ENCODE measurements at regions not wholly inside any gene's neighbourhood (a gene's known extent, or its start where the extent isn't known, plus 50 kb on each side); places are given as distances from the start of the nearest gene placed in this dataset.

DNA sequence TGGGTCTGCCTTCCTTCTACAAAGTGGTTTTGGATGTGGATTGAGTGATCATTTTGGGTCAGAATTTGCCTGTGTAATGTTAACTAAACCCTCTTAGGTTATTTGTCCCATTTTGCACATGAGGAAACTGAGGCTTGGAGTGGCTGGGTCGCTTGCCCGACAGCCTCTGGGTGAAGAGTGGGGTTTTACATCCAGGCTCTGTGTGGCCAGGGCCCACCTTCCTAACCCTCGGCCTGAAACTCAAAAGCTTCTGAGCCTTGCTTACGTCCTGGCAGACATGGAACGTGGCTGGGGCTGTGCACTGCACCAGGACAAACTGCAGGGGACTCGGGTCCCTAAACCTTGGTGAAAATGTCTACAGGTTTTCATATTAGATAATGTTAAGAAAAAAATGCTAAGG, 542.4 kb downstream of the TBC1D22A start:
- TF ChIP-seq, protein P1, sequence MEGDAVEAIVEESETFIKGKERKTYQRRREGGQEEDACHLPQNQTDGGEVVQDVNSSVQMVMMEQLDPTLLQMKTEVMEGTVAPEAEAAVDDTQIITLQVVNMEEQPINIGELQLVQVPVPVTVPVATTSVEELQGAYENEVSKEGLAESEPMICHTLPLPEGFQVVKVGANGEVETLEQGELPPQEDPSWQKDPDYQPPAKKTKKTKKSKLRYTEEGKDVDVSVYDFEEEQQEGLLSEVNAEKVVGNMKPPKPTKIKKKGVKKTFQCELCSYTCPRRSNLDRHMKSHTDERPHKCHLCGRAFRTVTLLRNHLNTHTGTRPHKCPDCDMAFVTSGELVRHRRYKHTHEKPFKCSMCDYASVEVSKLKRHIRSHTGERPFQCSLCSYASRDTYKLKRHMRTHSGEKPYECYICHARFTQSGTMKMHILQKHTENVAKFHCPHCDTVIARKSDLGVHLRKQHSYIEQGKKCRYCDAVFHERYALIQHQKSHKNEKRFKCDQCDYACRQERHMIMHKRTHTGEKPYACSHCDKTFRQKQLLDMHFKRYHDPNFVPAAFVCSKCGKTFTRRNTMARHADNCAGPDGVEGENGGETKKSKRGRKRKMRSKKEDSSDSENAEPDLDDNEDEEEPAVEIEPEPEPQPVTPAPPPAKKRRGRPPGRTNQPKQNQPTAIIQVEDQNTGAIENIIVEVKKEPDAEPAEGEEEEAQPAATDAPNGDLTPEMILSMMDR (conservative IDR thresholded peaks at IDR 0.05; ENCODE audit: low read depth in 2 of 2): no peak
- TF ChIP-seq EZH2phosphoT487 (IDR thresholded peaks at IDR 0.05; ENCODE audit: unreplicated experiment): no peak
- no peak for TF ChIP-seq POLR2AphosphoS5 (IDR thresholded peaks at IDR 0.05; ENCODE audit: low read depth)
- TF ChIP-seq, protein P2, sequence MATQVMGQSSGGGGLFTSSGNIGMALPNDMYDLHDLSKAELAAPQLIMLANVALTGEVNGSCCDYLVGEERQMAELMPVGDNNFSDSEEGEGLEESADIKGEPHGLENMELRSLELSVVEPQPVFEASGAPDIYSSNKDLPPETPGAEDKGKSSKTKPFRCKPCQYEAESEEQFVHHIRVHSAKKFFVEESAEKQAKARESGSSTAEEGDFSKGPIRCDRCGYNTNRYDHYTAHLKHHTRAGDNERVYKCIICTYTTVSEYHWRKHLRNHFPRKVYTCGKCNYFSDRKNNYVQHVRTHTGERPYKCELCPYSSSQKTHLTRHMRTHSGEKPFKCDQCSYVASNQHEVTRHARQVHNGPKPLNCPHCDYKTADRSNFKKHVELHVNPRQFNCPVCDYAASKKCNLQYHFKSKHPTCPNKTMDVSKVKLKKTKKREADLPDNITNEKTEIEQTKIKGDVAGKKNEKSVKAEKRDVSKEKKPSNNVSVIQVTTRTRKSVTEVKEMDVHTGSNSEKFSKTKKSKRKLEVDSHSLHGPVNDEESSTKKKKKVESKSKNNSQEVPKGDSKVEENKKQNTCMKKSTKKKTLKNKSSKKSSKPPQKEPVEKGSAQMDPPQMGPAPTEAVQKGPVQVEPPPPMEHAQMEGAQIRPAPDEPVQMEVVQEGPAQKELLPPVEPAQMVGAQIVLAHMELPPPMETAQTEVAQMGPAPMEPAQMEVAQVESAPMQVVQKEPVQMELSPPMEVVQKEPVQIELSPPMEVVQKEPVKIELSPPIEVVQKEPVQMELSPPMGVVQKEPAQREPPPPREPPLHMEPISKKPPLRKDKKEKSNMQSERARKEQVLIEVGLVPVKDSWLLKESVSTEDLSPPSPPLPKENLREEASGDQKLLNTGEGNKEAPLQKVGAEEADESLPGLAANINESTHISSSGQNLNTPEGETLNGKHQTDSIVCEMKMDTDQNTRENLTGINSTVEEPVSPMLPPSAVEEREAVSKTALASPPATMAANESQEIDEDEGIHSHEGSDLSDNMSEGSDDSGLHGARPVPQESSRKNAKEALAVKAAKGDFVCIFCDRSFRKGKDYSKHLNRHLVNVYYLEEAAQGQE (IDR thresholded peaks at IDR 0.05; ENCODE audit: unreplicated experiment): no peak
- no peak for TF ChIP-seq ZNF331 (CRISPR knock-in tag; IDR thresholded peaks at IDR 0.05; ENCODE audit: low read depth)
- no peak for TF ChIP-seq EZH2 (IDR thresholded peaks at IDR 0.05; ENCODE audit: low read depth, unreplicated experiment)

Measured in GM23338 (cell line).